B cell (primary cell): ENCODE measurements at regions not wholly inside any gene's neighbourhood (a gene's known extent, or its start where the extent isn't known, plus 50 kb on each side); places are given as distances from the start of the nearest gene placed in this dataset.

ENCODE experiments used
- ATAC-seq: fragments of 200-7000 bp; cut with Tn5 transposase; one replicate; pipeline ENCODE4 v1.10.0; 2021; ENCODE audit warnings: low read depth, mild to moderate bottlenecking, moderate number of reproducible peaks, moderate library complexity
- CTCF ChIA-PET: fragments of 350-600 bp; sonication (Branson Sonifier 250); formaldehyde crosslinking; loops from one replicate; lab custom pipeline; 2021; ENCODE audit warnings: antibody characterized with exemption, inconsistent platforms; lab: Charles Lee
- POLR2A ChIA-PET: fragments of 350-600 bp; sonication (Branson Sonifier 250); formaldehyde crosslinking; loops from one replicate; lab custom pipeline; 2021; ENCODE audit warnings: antibody characterized with exemption; lab: Charles Lee
- DNase-seq: peaks from one replicate; pipeline ENCODE4 v3.0.0; 2013
- H2AFZ ChIP-seq: 2 replicates; pipeline ENCODE4 v1.6.1; 2012; ENCODE audit warnings: mild to moderate bottlenecking, low read depth, low read length; ENCODE audit not compliant: insufficient read depth, poor library complexity, severe bottlenecking
- H3K27ac ChIP-seq, 2 donors: 1 replicate in 1 of 2; 2 replicates in 1 of 2; pipeline ENCODE4 v1.5.1; 2012 to 2013; ENCODE audit warnings: low read length in 2 of 2, mild to moderate bottlenecking in 2 of 2, moderate library complexity in 1 of 2
- H3K27me3 ChIP-seq, 4 experiments: fragments of 200-600 bp in 1 of 4; sonication (generic) in 1 of 4; replicated peaks in 1 of 4; 1 replicate in 2 of 4; 2 replicates in 2 of 4; pipeline versions ENCODE4 v1.6.1 to v1.7.0; 2013 to 2016; ENCODE audit warnings: low read length in 3 of 4, mild to moderate bottlenecking in 2 of 4, mixed read lengths in 1 of 4, moderate library complexity in 1 of 4; ENCODE audit not compliant: insufficient read depth in 4 of 4, control insufficient read depth in 3 of 4; ENCODE audit errors: control extremely low read depth in 1 of 4
- H3K36me3 ChIP-seq, 2 experiments: replicated peaks in 1 of 2; 1 replicate in 1 of 2; 2 replicates in 1 of 2; pipeline versions ENCODE4 v1.6.1 to v1.7.1; 2013; ENCODE audit warnings: low read length in 1 of 2; ENCODE audit not compliant: insufficient read depth in 2 of 2, control insufficient read depth in 1 of 2; ENCODE audit errors: control extremely low read depth in 1 of 2, extremely low read depth in 1 of 2
- H3K4me1 ChIP-seq, 2 donors: fragments of 200-600 bp in 1 of 2; sonication (generic) in 1 of 2; 1 replicate in 1 of 2; 2 replicates in 1 of 2; pipeline versions ENCODE4 v1.5.1 to v1.6.1; 2013 to 2017; ENCODE audit warnings: low read length in 2 of 2; ENCODE audit not compliant: control insufficient read depth in 2 of 2, insufficient read depth in 2 of 2
- H3K4me2 ChIP-seq: replicated peaks from 2 replicates; pipeline ENCODE3; 2012; ENCODE audit warnings: mild to moderate bottlenecking, low read depth, low read length; ENCODE audit not compliant: poor library complexity, severe bottlenecking
- H3K4me3 ChIP-seq, 5 experiments: fragments of 200-600 bp in 1 of 5; sonication (generic) in 1 of 5; 1 replicate in 3 of 5; 2 replicates in 2 of 5; pipeline versions ENCODE4 v1.5.1 to v1.7.0; 2011 to 2016; ENCODE audit warnings: low read length in 4 of 5, mild to moderate bottlenecking in 4 of 5, low read depth in 2 of 5, control low read depth in 1 of 5, moderate library complexity in 1 of 5; ENCODE audit not compliant: insufficient read depth in 1 of 5; ENCODE audit errors: control extremely low read depth in 1 of 5, extremely low read depth in 1 of 5
- H3K79me2 ChIP-seq: fragments of 200-600 bp; sonication (generic); one replicate; pipeline ENCODE4 v1.6.0; 2016; ENCODE audit warnings: low read length; ENCODE audit not compliant: control insufficient read depth, insufficient read depth
- H3K9ac ChIP-seq: fragments of 200-600 bp; sonication (generic); 2 replicates; pipeline ENCODE4 v1.6.1; 2017; ENCODE audit warnings: mild to moderate bottlenecking, low read length, moderate library complexity
- H3K9me3 ChIP-seq, 3 donors: one replicate each; pipeline versions ENCODE4 v1.6.1 to v1.7.1; 2013; ENCODE audit warnings: low read length in 2 of 3; ENCODE audit not compliant: control insufficient read depth in 2 of 3, insufficient read depth in 1 of 3; ENCODE audit errors: control extremely low read depth in 1 of 3
- H4K20me1 ChIP-seq: 2 replicates; pipeline ENCODE4 v1.6.0; 2012; ENCODE audit warnings: mild to moderate bottlenecking, low read length; ENCODE audit not compliant: insufficient read depth, control insufficient read depth, poor library complexity, severe bottlenecking
- H3K27ac Mint-ChIP-seq: one replicate; pipeline ENCODE4 v1.8.0; 2021; ENCODE audit warnings: mixed read lengths
- H3K27me3 Mint-ChIP-seq: one replicate; pipeline ENCODE4 v1.8.0; 2021; ENCODE audit warnings: mixed read lengths
- H3K4me1 Mint-ChIP-seq: one replicate; pipeline ENCODE4 v1.8.0; 2021; ENCODE audit warnings: mixed read lengths
- H3K4me3 Mint-ChIP-seq: one replicate; pipeline ENCODE4 v1.8.0; 2021; ENCODE audit warnings: mixed read lengths
- H3K9me3 Mint-ChIP-seq: one replicate; pipeline ENCODE4 v1.8.0; 2022; ENCODE audit warnings: mixed read lengths; ENCODE audit not compliant: insufficient read depth
- EZH2 ChIP-seq: IDR thresholded peaks from 2 replicates; pipeline ENCODE4 v1.6.1; 2012; ENCODE audit warnings: borderline replicate concordance, low read depth, mild to moderate bottlenecking, moderate library complexity, low read length; ENCODE audit not compliant: insufficient read depth, poor library complexity, severe bottlenecking
- WGBS: methylation state at CpG from one replicate; pipeline ENCODE4 v1.1.5; 2013; ENCODE audit warnings: missing lambda C conversion rate; ENCODE audit not compliant: insufficient coverage; 5-methylcytosine and 5-hydroxymethylcytosine counted together
- intact Hi-C: fragments of 100-400 bp; cut with micrococcal nuclease; formaldehyde crosslinking; loops from one replicate; pipeline ENCODE4 v1.10.0; 2022
- TF ChIP-seq, protein P1 (sequence below): fragments of 200-600 bp; IDR thresholded peaks from one replicate; pipeline ENCODE4 v1.8.0; 2022; ENCODE audit warnings: antibody characterized with exemption, mild to moderate bottlenecking

DNA sequence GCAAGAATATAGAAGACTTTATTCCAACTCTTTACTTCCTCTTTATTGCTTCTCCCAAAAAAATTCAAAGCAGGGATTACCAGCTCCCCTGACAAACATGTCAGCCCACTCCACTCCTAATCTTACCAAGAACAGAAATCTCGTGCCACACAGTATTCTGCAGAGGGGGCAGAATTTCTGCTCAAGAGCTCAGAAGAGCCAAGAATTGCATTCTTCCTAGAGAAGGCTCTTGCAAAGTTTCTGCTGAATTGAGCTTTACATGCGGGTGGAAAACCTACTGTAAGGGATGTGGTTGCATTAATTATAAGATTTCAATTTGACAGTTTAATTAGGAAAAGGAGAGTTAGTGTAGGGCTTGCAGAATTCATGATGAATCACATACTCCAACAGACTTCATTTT lies 428.5 kb downstream of the CETN3 start:
- Histone ChIP-seq H2AFZ (no peak overlapping the region), H3K36me3 (no peaks in the 10 kb centered on the region), H3K9me3 (peaks cover 0 to 1% (median 0%) of the 10 kb centered on the region in 3 donors), H3K4me1 (peaks cover 0 to 3% of the 10 kb centered on the region in 2 donors), H3K9ac (no peak overlapping the region), H3K4me2 (no peak overlapping the region), H3K27me3 (no peaks in the 10 kb centered on the region), H3K4me3 (no peak overlapping the region), H3K79me2 (no peaks in the 10 kb centered on the region), H4K20me1 (no peaks in the 10 kb centered on the region), H3K27ac (no peak overlapping the region)
- Mint-ChIP-seq H3K4me3 (no peak overlapping the region), H3K27me3 (no peaks in the 10 kb centered on the region), H3K4me1 (no peaks in the 10 kb centered on the region), H3K27ac (no peak overlapping the region), H3K9me3 (peaks cover 4% of the 10 kb centered on the region)
- DNase-seq: no peak
- no CpG with 5 or more reads among the region's 2 CpGs for WGBS
- intact Hi-C loops: no loop called here
- POLR2A ChIA-PET: no interaction called here
- no peak for ATAC-seq
- CTCF ChIA-PET: no interaction called here
- no peak for TF ChIP-seq EZH2
- TF ChIP-seq, protein P1, sequence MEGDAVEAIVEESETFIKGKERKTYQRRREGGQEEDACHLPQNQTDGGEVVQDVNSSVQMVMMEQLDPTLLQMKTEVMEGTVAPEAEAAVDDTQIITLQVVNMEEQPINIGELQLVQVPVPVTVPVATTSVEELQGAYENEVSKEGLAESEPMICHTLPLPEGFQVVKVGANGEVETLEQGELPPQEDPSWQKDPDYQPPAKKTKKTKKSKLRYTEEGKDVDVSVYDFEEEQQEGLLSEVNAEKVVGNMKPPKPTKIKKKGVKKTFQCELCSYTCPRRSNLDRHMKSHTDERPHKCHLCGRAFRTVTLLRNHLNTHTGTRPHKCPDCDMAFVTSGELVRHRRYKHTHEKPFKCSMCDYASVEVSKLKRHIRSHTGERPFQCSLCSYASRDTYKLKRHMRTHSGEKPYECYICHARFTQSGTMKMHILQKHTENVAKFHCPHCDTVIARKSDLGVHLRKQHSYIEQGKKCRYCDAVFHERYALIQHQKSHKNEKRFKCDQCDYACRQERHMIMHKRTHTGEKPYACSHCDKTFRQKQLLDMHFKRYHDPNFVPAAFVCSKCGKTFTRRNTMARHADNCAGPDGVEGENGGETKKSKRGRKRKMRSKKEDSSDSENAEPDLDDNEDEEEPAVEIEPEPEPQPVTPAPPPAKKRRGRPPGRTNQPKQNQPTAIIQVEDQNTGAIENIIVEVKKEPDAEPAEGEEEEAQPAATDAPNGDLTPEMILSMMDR: no peak

DNA sequence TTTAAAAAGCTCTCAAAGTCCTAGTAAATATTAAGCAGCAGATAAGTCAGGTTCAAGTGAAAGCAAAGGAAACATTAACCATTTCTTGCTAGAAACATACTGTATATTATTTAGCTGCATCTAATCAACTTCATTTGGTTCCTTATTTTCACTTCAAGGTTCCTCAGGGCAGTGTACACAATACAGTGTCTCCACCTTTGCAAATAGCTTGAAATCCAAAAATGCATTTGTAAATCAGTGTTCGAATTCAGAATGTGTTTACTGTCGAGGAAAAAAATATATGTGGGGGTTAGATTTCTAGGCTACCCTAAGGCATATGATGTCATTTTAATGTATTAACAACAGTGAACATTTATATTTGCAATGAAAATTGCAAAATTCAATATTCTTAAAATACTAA lies 436.0 kb downstream of the CETN3 start:
- H4K20me1 ChIP-seq: no peaks in the 10 kb centered on the region
- Mint-ChIP-seq H3K4me3 (no peak overlapping the region), H3K27me3 (peaks cover 4% of the 10 kb centered on the region), H3K27ac (no peak overlapping the region), H3K9me3 (no peaks in the 10 kb centered on the region), H3K4me1 (no peaks in the 10 kb centered on the region)
- TF ChIP-seq EZH2: no peak
- TF ChIP-seq, protein P1: no peak
- WGBS: no CpG with 5 or more reads among the region's 2 CpGs
- DNase-seq (no peak), ATAC-seq (no peak)
- no peak overlapping the region for H3K9ac ChIP-seq
- no peak overlapping the region for H3K4me3 ChIP-seq
- ChIA-PET POLR2A (no interaction called here), CTCF (no interaction called here)
- no peaks in the 10 kb centered on the region for H3K4me1 ChIP-seq
- H3K4me2 ChIP-seq: no peak overlapping the region
- no peaks in the 10 kb centered on the region for H3K9me3 ChIP-seq
- no peaks in the 10 kb centered on the region for H3K79me2 ChIP-seq
- H3K27me3 ChIP-seq: no peaks in the 10 kb centered on the region
- H3K36me3 ChIP-seq: no peaks in the 10 kb centered on the region
- H2AFZ ChIP-seq: no peak overlapping the region
- intact Hi-C loops: no loop called here
- no peak overlapping the region for H3K27ac ChIP-seq
